Natural killer cell (primary cell): ENCODE measurements at regions not wholly inside any gene's neighbourhood (a gene's known extent, or its start where the extent isn't known, plus 50 kb on each side); places are given as distances from the start of the nearest gene placed in this dataset.

Experiments used
- ATAC-seq, 3 donors: fragments of 150-1000 bp in 2 of 3; fragments of 200-7000 bp in 1 of 3; cut with Tn5 transposase; 1 replicate in 1 of 3; 2 replicates in 2 of 3; pipeline ENCODE4 v1.10.0; 2021; ENCODE audit warnings: mild to moderate bottlenecking in 2 of 3, moderate library complexity in 2 of 3
- DNase-seq, 2 donors: peaks; one replicate each; pipeline versions ENCODE4 v3.0.0 to v3.0.0-alpha.2; 2013 to 2021; ENCODE audit warnings: mixed read lengths in 1 of 2
- H3K27ac ChIP-seq: one replicate; pipeline ENCODE4 v1.5.1; 2013; ENCODE audit warnings: mild to moderate bottlenecking, low read length
- H3K27me3 ChIP-seq: one replicate; pipeline ENCODE4 v1.6.1; 2013; ENCODE audit warnings: low read length; ENCODE audit not compliant: control insufficient read depth, insufficient read depth
- H3K36me3 ChIP-seq: one replicate; pipeline ENCODE4 v1.6.1; 2013; ENCODE audit warnings: low read length; ENCODE audit not compliant: control insufficient read depth, insufficient read depth
- H3K4me1 ChIP-seq: one replicate; pipeline ENCODE4 v1.6.1; 2013; ENCODE audit warnings: low read length; ENCODE audit not compliant: control insufficient read depth, insufficient read depth
- H3K4me3 ChIP-seq: one replicate; pipeline ENCODE4 v1.5.1; 2013; ENCODE audit warnings: low read length
- H3K9me3 ChIP-seq: one replicate; pipeline ENCODE4 v1.6.1; 2013; ENCODE audit warnings: low read length; ENCODE audit not compliant: control insufficient read depth, insufficient read depth
- H3K27ac Mint-ChIP-seq, 2 donors: one replicate each; pipeline ENCODE4 v1.8.0; 2022; ENCODE audit warnings: mild to moderate bottlenecking in 2 of 2, mixed read lengths in 2 of 2, moderate library complexity in 1 of 2
- H3K27me3 Mint-ChIP-seq, 2 donors: one replicate each; pipeline ENCODE4 v1.8.0; 2022; ENCODE audit warnings: low read depth in 2 of 2, mixed read lengths in 2 of 2
- H3K36me3 Mint-ChIP-seq: one replicate; pipeline ENCODE4 v1.8.0; 2022; ENCODE audit warnings: mixed read lengths
- H3K4me1 Mint-ChIP-seq, 2 donors: one replicate each; pipeline ENCODE4 v1.8.0; 2022; ENCODE audit warnings: mixed read lengths in 2 of 2
- H3K4me3 Mint-ChIP-seq: one replicate; pipeline ENCODE4 v1.8.0; 2022; ENCODE audit warnings: mild to moderate bottlenecking, moderate library complexity, mixed read lengths
- H3K9me3 Mint-ChIP-seq, 2 donors: one replicate each; pipeline ENCODE4 v1.8.0; 2022; ENCODE audit warnings: mixed read lengths in 2 of 2
- WGBS: methylation state at CpG from one replicate; pipeline ENCODE4 v1.1.7; 2013; ENCODE audit warnings: missing lambda C conversion rate; ENCODE audit not compliant: insufficient coverage; 5-methylcytosine and 5-hydroxymethylcytosine counted together
- intact Hi-C: fragments of 100-400 bp; cut with micrococcal nuclease; formaldehyde crosslinking; loops from one replicate; pipeline ENCODE4 v1.14.2; 2022
- TF ChIP-seq, protein P1 (sequence below): fragments of 200-600 bp; IDR thresholded peaks from one replicate; pipeline ENCODE4 v1.8.0; 2022; ENCODE audit warnings: antibody characterized with exemption

DNA sequence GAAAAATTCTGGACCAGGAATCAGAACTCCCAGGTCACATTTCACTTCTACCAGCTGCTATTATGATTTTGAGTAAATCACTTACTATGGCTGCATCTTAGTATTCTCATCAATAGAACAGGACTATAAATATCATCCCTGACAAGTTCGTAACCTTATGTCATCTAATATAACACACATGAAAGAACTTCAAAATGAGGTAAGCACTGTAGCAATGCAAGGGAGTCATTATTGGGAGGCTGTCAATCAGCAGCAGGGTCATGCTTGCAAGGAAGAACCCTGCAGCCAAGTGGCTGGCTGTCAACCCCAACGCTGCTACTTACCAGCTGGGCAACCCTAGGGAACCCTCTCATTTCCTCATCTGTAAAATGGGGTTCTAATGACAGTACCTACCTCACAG, 123.3 kb upstream of the B3GAT2 start:
- intact Hi-C loops: no loop called here
- H3K27me3 Mint-ChIP-seq: no peaks in the 10 kb centered on the region
- no peaks in the 10 kb centered on the region for H3K9me3 ChIP-seq
- no peaks in the 10 kb centered on the region for H3K27me3 ChIP-seq
- TF ChIP-seq, protein P1, sequence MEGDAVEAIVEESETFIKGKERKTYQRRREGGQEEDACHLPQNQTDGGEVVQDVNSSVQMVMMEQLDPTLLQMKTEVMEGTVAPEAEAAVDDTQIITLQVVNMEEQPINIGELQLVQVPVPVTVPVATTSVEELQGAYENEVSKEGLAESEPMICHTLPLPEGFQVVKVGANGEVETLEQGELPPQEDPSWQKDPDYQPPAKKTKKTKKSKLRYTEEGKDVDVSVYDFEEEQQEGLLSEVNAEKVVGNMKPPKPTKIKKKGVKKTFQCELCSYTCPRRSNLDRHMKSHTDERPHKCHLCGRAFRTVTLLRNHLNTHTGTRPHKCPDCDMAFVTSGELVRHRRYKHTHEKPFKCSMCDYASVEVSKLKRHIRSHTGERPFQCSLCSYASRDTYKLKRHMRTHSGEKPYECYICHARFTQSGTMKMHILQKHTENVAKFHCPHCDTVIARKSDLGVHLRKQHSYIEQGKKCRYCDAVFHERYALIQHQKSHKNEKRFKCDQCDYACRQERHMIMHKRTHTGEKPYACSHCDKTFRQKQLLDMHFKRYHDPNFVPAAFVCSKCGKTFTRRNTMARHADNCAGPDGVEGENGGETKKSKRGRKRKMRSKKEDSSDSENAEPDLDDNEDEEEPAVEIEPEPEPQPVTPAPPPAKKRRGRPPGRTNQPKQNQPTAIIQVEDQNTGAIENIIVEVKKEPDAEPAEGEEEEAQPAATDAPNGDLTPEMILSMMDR: no peak
- ATAC-seq: no peak
- no peaks in the 10 kb centered on the region for H3K36me3 Mint-ChIP-seq
- H3K36me3 ChIP-seq: no peaks in the 10 kb centered on the region
- peaks cover 3 to 15% of the 10 kb centered on the region in 2 donors for H3K9me3 Mint-ChIP-seq
- no peak overlapping the region for H3K4me3 Mint-ChIP-seq
- no peak for DNase-seq
- 83% methylated on average over 1 of the region's 2 CpGs for WGBS
- no peak overlapping the region for H3K27ac ChIP-seq
- H3K4me1 Mint-ChIP-seq: no peaks in the 10 kb centered on the region
- H3K27ac Mint-ChIP-seq: no peak overlapping the region
- H3K4me3 ChIP-seq: no peak overlapping the region
- no peaks in the 10 kb centered on the region for H3K4me1 ChIP-seq

- Histone ChIP-seq H3K27me3 (no peaks in the 10 kb centered on the region), H3K4me1 (no peaks in the 10 kb centered on the region), H3K4me3 (no peak overlapping the region), H3K27ac (no peak overlapping the region), H3K36me3 (no peaks in the 10 kb centered on the region), H3K9me3 (no peaks in the 10 kb centered on the region)
- WGBS: 77% methylated on average over 4 of the region's 4 CpGs
- H3K4me3 Mint-ChIP-seq: no peak overlapping the region
- H3K27ac Mint-ChIP-seq: no peak overlapping the region
- TF ChIP-seq, protein P1: no peak
- H3K36me3 Mint-ChIP-seq: no peaks in the 10 kb centered on the region
- DNase-seq: no peak
- intact Hi-C loops: no loop called here
- no peak for ATAC-seq
- H3K9me3 Mint-ChIP-seq: peaks cover 2 to 15% of the 10 kb centered on the region in 2 donors
- H3K4me1 Mint-ChIP-seq: no peaks in the 10 kb centered on the region
- H3K27me3 Mint-ChIP-seq: no peaks in the 10 kb centered on the region
These were observed 124.0 kb upstream of the B3GAT2 start for GRCh38 chr6:71080826-71081225.

- Histone ChIP-seq H3K9me3 (no peaks in the 10 kb centered on the region), H3K27ac (no peak overlapping the region), H3K27me3 (no peaks in the 10 kb centered on the region), H3K4me1 (no peaks in the 10 kb centered on the region), H3K4me3 (no peak overlapping the region), H3K36me3 (no peaks in the 10 kb centered on the region)
- Mint-ChIP-seq H3K4me1 (no peaks in the 10 kb centered on the region), H3K36me3 (no peaks in the 10 kb centered on the region), H3K27ac (no peak overlapping the region), H3K9me3 (peaks cover 2 to 11% of the 10 kb centered on the region in 2 donors), H3K4me3 (no peak overlapping the region), H3K27me3 (no peaks in the 10 kb centered on the region)
- ATAC-seq (no peak), DNase-seq (no peak)
- TF ChIP-seq, protein P1: no peak
- 80% methylated on average over 6 of the region's 6 CpGs for WGBS
- intact Hi-C loops: no loop called here
These were observed 125.3 kb upstream of the B3GAT2 start for GRCh38 chr6:71082033-71082650.

DNA sequence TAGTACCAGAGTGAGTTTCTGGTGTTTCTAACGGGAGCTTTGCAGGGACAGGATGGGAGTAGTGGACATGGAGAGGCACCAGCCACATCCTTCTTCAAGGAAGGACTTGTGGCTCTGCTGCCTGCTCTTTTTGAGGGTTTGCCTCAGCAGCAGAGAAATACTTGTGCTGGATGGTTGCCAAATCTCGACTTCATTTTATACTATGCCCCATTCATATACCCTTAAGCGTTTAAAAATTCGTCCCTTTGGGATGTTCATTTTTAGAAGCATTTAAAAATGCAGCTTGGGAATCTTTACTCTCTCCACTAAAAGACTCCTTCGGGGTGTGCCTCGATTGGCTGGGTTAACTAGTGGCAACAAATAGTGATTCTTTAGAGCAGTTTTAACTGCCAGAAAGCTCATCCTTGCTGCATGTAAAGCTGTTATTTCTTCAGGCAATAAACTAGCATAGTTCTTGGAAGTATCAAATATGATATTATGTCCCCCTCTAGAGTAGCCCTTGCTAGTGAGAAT, 126.5 kb upstream of the B3GAT2 start:
- no peaks in the 10 kb centered on the region for H3K9me3 ChIP-seq
- 89% methylated on average over 6 of the region's 6 CpGs for WGBS
- H3K9me3 Mint-ChIP-seq: peaks cover 2 to 6% of the 10 kb centered on the region in 2 donors
- no peak overlapping the region for H3K27ac Mint-ChIP-seq
- H3K36me3 ChIP-seq: no peaks in the 10 kb centered on the region
- no peak overlapping the region for H3K27ac ChIP-seq
- no peaks in the 10 kb centered on the region for H3K27me3 Mint-ChIP-seq
- ATAC-seq (no peak), DNase-seq (no peak)
- intact Hi-C loops: no loop called here
- H3K27me3 ChIP-seq: no peaks in the 10 kb centered on the region
- no peaks in the 10 kb centered on the region for H3K36me3 Mint-ChIP-seq
- no peak overlapping the region for H3K4me3 Mint-ChIP-seq
- H3K4me1 Mint-ChIP-seq: no peaks in the 10 kb centered on the region
- no peaks in the 10 kb centered on the region for H3K4me1 ChIP-seq
- TF ChIP-seq, protein P1: no peak
- H3K4me3 ChIP-seq: no peak overlapping the region
